ENCODE measurements at regions not wholly inside any gene's neighbourhood (a gene's known extent, or its start where the extent isn't known, plus 50 kb on each side); places are given as distances from the start of the nearest gene placed in this dataset.

DNA sequence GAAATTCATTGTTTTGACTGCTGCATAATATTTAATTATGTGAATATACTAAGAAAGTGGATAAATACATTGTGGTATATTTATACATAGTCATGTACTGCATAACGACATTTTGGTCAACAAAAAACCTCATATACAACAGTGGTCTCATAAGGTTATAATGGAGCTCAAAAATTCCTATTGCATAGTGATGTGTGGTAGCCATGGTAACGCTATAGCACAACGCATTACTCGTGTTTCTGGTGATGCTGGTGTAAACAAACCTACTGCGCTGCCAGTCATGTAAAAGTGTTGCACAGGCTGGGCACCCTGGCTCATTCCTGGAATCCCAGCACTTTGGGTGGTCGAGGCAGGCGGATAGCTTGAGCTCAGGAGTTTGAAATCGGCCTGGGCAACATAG is 52.6 kb upstream of the NHLH2 start:
- H3K4me2 ChIP-seq (replicated peaks; ENCODE audit: extremely low read depth, low read length, poor library complexity, severe bottlenecking) = no peak overlapping the region
- intact Hi-C loops (cut with micrococcal nuclease) = no loop called here
- H3K27ac ChIP-seq (ENCODE audit: low read depth in 1 of 2, low read length in 2 of 2) = no peak overlapping the region
- H2AFZ ChIP-seq (ENCODE audit: insufficient read depth, low read depth, low read length, poor library complexity, severe bottlenecking) = no peak overlapping the region
- no peak for TF ChIP-seq CTCF (IDR thresholded peaks at IDR 0.05)
- H3K79me2 ChIP-seq (ENCODE audit: insufficient read depth, low read length) = no peaks in the 10 kb centered on the region
- WGBS (ENCODE audit: insufficient coverage) = 98% methylated on average over 5 of the region's 8 CpGs
- no peaks in the 10 kb centered on the region for H3K27me3 ChIP-seq (ENCODE audit: control insufficient read depth in 2 of 2, insufficient read depth in 2 of 2, low read length in 2 of 2)
- H3K4me3 ChIP-seq (replicated peaks in 1 of 3; ENCODE audit: low read depth in 2 of 3, low read length in 3 of 3) = no peak overlapping the region
- no peak for DNase-seq
- no peaks in the 10 kb centered on the region for H3K4me1 Mint-ChIP-seq
- H3K27me3 Mint-ChIP-seq (ENCODE audit: low read depth in 3 of 3) = peaks cover 0 to 3% (median 0%) of the 10 kb centered on the region in 3 donors
- no peaks in the 10 kb centered on the region for H3K4me1 ChIP-seq (ENCODE audit: control insufficient read depth in 1 of 2, insufficient read depth in 2 of 2, low read length in 2 of 2)
- H3K27ac Mint-ChIP-seq = no peak overlapping the region
- H3K9me3 ChIP-seq (replicated peaks in 1 of 2; ENCODE audit: control insufficient read depth in 1 of 2, insufficient read depth in 1 of 2, low read length in 2 of 2) = no peaks in the 10 kb centered on the region
- H3K36me3 Mint-ChIP-seq = no peaks in the 10 kb centered on the region
- H3K4me3 Mint-ChIP-seq = no peak overlapping the region
- H3K9ac ChIP-seq (ENCODE audit: insufficient read depth, low read length, poor library complexity, severe bottlenecking) = no peak overlapping the region
- H4K20me1 ChIP-seq (ENCODE audit: insufficient read depth, low read length) = no peaks in the 10 kb centered on the region
- no peaks in the 10 kb centered on the region for H3K36me3 ChIP-seq (replicated peaks in 1 of 2; ENCODE audit: control insufficient read depth in 1 of 2, insufficient read depth in 2 of 2, low read length in 2 of 2)
- H3K9me3 Mint-ChIP-seq = peaks cover 0 to 3% (median 0%) of the 10 kb centered on the region in 7 donors

DNA sequence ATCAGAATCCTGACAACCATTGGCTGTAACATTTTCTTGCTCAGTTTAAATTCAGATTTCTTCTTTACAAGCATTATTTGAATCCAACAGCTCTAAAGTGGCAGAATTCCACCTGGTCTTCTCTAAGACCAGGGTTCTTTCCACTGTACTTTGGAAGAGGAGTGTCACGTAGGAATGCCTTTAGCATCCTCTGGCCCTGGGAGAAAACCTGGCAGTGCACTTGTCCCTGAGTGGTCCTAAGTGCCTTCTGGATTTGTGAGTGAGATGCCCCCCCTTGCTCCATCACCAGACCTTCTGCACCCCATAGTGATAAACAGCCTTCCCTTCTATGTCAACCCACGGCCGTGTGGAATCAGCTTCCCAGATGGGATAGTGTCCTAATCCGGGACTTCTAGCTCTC is 57.1 kb upstream of the NHLH2 start:
- no peak overlapping the region for H3K4me3 ChIP-seq (replicated peaks in 1 of 3; ENCODE audit: low read depth in 2 of 3, low read length in 3 of 3)
- peaks cover 4% of the 10 kb centered on the region for H3K4me1 Mint-ChIP-seq
- no peak overlapping the region for H3K27ac ChIP-seq (ENCODE audit: low read depth in 1 of 2, low read length in 2 of 2)
- H2AFZ ChIP-seq (ENCODE audit: insufficient read depth, low read depth, low read length, poor library complexity, severe bottlenecking) = no peak overlapping the region
- H3K27me3 ChIP-seq (ENCODE audit: control insufficient read depth in 2 of 2, insufficient read depth in 2 of 2, low read length in 2 of 2) = no peaks in the 10 kb centered on the region
- H3K27ac Mint-ChIP-seq = no peak overlapping the region
- no peak for TF ChIP-seq CTCF (IDR thresholded peaks at IDR 0.05)
- intact Hi-C loops (cut with micrococcal nuclease) = no loop called here
- H3K4me2 ChIP-seq (replicated peaks; ENCODE audit: extremely low read depth, low read length, poor library complexity, severe bottlenecking) = no peak overlapping the region
- no peaks in the 10 kb centered on the region for H3K36me3 Mint-ChIP-seq
- no peaks in the 10 kb centered on the region for H4K20me1 ChIP-seq (ENCODE audit: insufficient read depth, low read length)
- no CpG with 5 or more reads among the region's 4 CpGs for WGBS (ENCODE audit: insufficient coverage)
- no peak overlapping the region for H3K4me3 Mint-ChIP-seq
- DNase-seq = no peak
- H3K4me1 ChIP-seq (ENCODE audit: control insufficient read depth in 1 of 2, insufficient read depth in 2 of 2, low read length in 2 of 2) = no peaks in the 10 kb centered on the region
- H3K9ac ChIP-seq (ENCODE audit: insufficient read depth, low read length, poor library complexity, severe bottlenecking) = no peak overlapping the region
- H3K9me3 Mint-ChIP-seq = no peaks in the 10 kb centered on the region
- no peaks in the 10 kb centered on the region for H3K9me3 ChIP-seq (replicated peaks in 1 of 2; ENCODE audit: control insufficient read depth in 1 of 2, insufficient read depth in 1 of 2, low read length in 2 of 2)
- peaks cover 0 to 1% (median under 1%) of the 10 kb centered on the region in 3 donors for H3K27me3 Mint-ChIP-seq (ENCODE audit: low read depth in 3 of 3)
- no peaks in the 10 kb centered on the region for H3K36me3 ChIP-seq (replicated peaks in 1 of 2; ENCODE audit: control insufficient read depth in 1 of 2, insufficient read depth in 2 of 2, low read length in 2 of 2)
- H3K79me2 ChIP-seq (ENCODE audit: insufficient read depth, low read length) = no peaks in the 10 kb centered on the region
